Inflammatory macrophage (primary cell): ENCODE measurements at regions not wholly inside any gene's neighbourhood (a gene's known extent, or its start where the extent isn't known, plus 50 kb on each side); places are given as distances from the start of the nearest gene placed in this dataset.
"Not testable (repeated sequence)": the region's sequence is repeated elsewhere in the genome, so short reads cannot be mapped to it uniquely, and the experiment has no call there.

Experiments used
- DNase-seq, 2 donors: peaks; one replicate each; pipeline ENCODE4 v3.0.0-alpha.2; 2020 to 2022

DNA sequence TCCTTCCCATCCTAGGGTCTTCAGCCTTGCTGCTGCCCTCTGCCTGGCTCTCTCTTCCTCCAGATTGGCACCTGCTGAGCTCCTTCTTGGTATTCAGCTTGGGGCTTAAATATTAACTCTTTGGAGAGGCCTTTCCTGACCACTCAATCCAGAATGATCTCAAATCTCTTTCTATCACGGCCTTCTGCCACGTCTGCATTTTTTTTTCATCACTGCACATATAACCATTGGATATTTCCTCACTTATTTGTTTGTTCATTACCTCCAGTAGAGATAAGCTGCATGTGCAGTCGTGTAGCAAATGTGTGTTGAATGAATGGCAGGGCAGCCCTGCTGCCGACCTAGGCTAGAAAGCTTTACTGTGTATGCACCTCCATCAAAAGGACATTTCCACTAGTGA, 51.6 kb upstream of the MPP7 start:
- no peak for DNase-seq

DNA sequence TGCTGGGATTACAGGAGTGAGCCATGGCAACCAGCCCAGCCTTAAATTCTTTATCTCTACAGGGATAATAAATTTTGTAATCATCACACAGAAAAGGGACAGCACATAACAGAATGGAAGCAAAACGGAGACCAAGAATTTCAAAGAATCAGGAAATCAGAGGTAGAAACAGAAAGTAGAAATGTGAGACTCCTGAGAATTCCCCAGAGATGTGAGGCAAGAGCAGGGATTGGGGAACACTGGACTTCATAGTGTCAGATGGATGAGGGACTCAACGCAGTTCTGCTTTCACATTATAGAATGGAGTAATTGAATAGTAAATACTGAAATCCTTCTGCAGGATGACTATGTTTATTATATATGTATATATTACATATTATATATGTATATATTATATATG, 52.5 kb upstream of the MPP7 start:
- DNase-seq, result peak in 1 of 2 donors; percentile 26

DNA sequence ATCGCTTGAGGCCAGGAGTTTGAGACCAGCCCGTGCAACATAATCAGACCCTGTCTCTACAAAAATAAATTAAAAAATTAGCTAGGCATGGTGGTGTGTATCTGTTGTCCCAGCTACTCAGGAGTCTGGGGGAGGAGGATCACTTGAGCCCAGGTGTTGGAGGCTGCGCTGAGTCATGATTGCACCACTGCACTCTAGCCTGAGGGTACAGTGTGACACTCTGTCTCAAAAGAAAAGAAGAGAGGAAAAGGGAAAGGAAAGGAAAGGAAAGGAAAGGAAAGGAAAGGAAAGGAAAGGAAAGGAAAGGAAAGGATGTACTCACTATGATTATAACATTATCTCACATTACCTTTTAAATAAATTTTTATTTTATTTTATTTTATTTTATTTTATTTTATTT, 56.5 kb upstream of the MPP7 start:
- no peak for DNase-seq

DNA sequence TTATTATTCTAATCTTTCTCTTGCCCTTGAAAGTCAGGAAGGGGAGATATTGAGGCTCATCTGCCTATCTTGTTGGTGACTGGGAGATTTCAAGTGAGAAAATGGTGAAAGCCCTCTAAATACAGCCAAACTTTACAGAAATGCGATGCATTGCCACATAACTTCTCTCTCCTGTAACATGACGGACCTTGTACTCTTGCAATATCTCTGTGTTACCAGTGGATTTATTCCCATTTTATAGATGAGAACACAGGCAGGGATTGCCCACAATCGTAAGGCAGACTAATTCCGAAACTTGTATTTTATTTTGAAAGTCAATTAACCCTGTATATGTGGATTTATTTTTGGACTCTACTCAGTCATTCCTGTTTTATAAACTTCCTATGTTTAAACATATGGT, 57.3 kb upstream of the MPP7 start:
- DNase-seq, result no peak

DNA sequence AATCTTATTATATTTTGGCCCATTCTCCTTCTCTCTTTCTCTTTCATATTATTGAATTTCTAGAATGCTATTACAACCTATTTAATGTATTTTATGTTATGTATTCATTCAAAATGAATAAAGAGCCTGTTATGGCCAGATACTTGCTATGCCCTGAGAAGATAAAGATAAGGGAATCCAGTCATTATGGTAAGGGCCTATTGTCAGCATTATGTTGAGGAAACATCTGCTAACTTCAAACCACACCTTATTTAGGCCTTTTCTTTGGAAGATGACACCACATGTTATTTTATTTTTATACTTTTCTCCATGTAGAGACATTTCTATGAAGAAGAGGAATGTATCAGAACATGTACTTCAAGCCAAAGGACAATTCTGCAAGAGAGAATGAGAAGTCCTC, 60.5 kb upstream of the MPP7 start:
- no peak for DNase-seq

DNA sequence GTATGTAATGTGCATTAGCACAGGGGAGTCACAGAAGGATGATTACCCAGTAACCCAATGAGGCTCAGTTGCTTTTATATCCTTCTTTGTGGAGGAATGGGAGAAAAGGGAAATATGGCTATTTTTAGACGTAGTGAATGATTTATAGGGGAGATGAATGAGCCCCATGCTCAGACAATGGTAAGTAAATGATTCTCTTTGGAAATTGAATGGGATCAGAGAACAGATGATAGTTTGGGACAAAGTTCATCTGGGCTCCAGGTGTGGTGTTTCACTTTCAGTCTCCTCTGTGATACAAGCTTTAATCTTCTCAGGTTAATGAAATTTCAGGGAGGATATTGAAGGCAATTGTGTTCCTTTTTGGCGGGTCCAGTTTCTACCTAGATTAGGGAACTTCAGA, 63.0 kb upstream of the MPP7 start:
- no peak for DNase-seq

DNA sequence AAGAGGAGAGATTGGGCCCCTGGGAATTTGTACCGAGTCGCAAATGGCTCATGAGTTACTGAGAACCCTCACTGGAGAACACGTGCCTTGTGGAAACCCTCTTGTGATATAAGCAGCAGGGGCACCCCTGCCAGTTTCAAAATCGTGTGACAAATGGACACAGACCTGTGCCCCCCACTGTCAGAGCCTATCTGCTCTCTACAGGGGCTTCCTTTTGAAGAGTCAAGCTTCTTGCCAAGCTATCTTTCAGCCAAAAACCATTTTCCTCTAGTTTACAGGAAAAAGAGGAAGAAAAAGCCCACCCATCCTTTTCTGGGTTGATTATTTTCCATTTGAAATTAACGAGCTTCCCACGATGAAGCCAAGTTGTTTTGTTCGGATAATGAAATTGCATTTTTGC, 64.1 kb upstream of the MPP7 start:
- DNase-seq, result no peak

DNA sequence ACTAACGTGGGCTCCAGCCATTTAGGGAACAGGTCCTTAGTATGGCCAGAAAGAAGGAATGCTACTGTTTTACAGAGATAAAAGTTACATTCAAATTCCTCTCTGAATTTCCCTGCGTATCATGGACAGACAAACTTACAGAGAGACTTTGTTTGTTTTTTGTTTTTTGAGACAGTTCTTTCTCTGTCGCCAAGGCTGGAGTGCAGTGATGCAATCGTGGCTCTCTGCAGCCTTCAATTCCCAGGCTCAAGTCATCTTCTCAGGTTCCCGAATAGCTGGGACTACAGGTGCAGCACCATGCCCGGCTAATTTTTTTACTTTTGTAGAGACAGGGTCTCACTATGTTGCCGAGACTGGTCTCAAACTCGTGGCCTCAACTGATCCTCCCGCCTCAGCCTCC, 64.5 kb upstream of the MPP7 start:
- no peak for DNase-seq

DNA sequence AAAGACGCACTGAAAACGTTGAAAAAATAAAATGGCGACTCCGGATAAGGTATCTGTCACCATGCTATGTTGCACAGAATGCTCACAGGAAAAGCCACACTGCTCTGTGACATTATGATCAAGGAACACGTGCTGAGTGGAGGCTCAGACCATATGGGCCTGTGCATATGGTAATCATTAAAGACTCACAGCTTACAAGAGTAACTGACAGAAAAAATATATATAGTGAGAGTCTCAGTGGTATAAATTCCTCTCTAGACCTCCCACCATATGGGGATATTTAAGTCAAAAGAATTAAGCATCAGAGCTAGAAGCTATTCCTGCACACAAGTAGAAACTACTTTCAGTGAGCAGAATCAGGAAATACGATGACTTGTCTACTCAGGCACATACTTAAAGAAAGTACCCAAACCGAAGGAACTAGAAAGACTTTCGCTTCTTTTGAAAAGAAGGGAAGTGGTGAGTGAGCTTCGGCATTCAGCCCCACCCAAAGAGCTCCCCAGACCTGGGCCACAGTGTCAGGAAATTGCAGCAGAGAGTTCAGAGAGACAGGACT, 65.1 kb upstream of the MPP7 start:
- peak; percentile 79 to 91 for DNase-seq

DNA sequence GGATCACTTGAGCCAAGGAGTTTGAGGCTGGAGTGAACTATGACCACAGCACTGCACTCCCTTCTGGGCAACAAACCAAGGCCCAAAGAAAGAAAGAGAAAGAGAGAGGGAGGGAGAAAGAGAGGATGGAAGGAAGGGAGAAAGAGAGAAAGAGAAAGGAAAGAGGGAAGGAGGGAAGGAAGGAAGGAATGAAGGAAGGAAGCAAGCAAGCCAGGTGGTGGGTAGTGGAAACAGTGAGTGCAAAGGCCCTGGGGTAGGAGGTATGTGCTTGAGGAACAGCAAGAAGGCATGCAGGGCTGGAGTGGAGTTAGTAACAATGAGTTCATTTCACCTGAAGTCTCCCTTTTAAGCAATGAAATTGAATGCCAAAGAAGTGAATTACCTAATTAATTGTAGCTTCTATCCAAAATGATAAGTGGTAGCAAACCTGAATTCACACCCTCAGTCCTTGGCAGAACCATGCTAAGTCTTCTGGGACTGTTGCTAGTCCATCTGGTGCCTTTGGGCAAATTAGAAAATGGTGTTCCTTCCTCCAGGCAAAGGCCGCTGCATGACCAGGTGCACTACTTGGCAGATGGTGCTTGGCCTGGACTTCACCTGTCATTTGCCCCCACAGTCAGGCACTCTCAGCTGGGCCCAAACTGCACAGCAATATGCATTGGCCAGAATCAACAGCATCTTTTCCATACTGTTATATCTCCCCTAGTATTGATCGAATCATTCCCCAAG, 67.4 kb upstream of the MPP7 start:
- no peak for DNase-seq

DNA sequence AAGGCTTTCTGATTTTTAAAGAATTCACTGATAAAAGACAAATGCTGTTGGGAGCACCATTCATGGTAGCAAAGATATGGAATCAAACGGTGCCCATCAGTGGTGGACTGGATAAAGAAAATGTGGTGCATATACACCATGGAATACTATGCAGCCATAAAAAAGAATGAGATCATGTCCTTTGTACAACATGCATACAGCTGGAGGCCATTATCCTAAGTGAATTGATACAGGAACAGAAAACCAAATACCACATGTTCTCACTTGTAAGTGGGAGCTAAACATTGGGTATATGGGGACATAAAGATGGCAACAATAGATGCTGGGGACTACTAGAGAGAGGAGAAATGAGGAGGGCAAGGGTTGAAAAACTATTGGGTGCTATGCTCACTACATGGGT, 68.8 kb upstream of the MPP7 start:
- not testable (repeated sequence) for DNase-seq

DNA sequence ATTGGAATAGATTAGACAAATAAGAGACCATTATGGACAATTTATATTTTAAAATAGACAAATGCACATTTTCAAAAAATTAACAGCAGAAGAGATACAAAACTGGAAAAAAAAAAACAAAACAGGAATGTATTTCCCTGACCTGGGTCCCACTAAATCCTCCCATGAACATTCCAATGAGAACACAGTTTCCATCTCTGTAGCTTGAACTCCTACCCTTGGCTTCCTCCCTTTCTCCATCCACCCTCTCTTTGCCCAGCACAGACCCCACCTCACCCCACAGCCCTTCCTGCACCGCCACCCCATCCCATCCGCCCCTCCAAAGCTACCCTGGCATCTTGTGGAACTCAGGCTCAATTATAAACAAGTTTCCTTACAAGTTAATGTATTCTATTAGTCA, 71.2 kb upstream of the MPP7 start:
- DNase-seq, result no peak

DNA sequence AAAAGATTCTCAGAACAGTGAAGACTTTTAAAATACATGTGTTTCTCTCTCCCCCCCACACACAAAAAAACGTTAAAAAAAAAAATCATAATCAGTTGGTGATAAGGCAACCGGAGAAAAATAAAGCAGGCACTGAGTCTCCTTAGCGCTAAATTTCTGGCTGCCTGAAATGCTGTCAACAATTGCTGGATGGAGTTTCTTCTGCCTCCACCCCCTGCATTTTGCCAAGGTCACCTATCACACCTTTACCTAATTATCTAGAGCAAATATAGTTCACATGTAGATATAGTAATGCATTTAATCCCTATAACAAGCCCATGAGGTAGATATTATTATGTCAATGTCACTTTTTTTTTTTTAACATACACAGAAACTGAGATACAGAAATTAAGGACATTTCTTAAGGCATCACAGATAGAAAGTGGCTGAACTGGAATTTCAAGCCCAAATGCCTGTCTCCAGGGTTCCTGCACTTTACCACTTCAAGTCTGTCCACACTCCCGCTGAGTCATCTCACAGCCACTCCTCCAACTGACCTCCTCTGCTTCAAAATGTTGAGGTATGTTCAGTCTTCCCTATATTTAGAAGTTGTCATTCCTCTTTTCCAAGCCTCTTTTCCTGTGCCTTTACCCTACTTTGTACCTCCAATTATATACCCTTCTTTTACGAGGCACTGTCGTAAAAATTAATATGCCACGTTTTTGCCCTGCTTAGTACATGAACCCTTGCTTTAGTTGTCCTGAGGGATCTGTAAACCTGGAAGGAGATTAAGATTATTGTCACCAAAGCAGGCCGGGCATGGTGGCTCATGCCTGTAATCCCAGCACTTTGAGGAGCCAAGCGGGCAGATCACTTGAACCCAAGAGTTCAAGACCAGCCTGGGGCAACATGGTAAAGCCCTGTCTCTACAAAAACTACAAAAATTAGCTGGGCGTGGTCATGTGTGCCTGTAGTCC, 72.8 kb upstream of the MPP7 start:
- peak; percentile 30 to 54 for DNase-seq

DNA sequence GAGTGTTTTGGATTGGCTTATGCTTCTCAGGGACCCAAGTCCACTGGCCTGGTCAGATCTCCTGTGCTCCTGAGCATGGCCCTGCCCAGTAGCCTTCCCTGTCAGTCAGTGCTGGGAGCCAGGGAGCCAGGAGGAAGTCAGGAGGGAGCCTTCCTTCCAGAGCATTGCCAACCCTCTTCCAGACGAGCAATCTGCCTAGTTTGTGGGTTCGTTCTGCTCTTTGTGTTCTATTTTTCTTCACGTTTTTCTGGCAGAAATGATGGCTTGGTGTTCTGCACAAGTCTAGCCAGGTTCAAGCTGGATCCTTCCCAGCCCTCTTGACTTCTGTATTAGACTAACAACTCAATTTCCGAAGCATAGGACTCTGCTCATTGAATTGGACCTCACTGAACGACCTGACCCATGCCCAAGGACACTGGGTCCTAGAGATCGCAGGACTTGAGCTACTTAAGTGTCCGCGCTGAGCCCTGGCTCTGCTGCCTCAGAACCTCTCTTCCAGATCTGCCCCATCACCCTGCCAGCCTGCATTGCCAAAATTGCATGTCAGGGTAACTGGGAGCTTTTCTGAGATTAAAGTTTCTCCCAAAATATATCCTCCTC, 76.2 kb upstream of the MPP7 start:
- no peak for DNase-seq

DNA sequence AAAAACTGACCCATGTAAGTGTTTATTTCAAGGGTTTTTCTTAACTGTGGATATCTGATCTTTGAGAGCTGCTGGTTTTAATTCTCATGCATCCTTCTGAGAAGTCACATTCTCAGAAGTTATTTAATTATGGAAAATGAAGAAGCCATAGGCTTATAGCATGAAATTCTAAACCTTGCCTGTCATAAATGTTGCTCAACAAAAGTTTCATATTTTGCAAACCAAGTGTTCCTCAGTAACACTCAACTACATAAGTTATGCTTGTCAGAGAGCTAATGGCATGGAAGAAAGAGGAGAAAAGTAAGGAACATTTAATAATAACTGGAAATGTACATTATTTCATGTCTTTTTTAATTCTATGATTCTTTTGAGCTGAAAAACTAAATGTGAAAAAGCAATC, 78.6 kb upstream of the MPP7 start:
- DNase-seq, result peak; percentile 53 to 87

DNA sequence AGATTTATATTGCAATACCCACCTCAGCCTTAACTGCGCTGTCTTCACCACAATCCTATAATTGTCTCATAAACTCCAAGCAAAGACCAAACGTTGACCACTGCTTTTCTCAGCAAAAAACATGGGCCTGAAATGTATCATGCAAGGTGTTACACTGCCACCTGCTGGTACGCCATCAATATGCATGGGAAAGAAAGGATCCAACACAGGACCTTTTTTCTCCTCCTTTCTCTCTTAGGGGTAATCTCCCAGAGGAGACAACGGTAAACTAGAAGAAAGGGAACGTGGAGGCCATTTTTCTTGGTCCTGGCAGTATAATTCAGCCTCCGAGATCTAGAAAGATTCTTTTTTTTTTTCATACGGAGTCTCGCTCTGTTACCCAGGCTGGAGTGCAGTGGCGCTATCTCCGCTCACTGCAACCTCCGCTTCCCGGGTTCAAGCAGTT, 79.1 kb upstream of the MPP7 start:
- peak; percentile 89 to 93 for DNase-seq

DNA sequence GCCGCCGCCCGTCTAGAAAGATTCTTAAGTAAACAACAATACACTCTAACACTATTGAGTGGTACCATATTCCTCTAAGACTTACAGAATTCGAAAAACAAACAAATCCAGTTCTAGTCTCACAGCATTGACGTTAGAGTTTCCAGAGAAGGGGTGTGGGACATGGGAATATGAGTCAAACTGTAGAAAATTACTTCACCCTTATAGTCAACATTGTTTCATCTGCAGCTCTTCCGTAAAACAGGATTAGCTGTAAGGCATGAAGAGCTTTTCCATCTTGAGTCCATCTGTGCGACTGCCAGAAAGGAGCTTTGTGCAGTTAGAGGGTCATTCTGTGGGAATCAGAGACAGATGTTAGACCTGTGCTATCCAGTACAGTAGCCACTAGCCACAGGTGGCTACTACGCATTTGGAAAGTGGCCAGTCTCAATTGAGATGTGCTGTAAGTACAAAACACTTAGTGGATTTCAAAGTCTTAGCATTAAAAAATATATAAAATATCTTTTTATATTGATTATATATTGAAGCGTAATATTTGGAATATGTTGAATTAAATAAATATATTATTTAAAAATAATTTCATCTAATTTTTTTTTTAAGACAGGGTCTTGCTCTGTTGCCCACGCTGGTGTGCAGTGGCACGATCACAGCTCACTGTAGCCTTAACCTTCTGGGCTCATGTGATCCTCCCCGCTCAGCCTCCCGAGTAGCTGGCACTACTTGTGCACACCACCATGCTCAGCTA, 79.8 kb upstream of the MPP7 start:
- DNase-seq, result no peak

DNA sequence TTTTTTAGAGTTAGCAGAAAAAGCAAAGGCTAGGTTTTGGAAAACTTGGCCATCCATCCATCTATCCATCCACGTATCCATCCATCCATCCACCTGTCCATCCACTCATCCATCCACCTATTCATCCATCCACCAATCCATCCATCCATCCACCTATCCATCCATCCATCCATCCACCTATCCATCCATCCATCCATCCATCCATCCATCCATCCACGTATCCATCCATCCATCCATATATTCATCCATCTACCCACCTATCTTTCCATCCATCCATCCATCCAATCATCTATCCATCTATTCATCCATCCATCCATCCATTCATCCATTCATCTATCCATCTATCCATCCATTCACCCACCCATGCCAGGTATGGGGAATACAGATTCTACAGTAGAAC, 81.7 kb upstream of the MPP7 start:
- DNase-seq, result no peak

DNA sequence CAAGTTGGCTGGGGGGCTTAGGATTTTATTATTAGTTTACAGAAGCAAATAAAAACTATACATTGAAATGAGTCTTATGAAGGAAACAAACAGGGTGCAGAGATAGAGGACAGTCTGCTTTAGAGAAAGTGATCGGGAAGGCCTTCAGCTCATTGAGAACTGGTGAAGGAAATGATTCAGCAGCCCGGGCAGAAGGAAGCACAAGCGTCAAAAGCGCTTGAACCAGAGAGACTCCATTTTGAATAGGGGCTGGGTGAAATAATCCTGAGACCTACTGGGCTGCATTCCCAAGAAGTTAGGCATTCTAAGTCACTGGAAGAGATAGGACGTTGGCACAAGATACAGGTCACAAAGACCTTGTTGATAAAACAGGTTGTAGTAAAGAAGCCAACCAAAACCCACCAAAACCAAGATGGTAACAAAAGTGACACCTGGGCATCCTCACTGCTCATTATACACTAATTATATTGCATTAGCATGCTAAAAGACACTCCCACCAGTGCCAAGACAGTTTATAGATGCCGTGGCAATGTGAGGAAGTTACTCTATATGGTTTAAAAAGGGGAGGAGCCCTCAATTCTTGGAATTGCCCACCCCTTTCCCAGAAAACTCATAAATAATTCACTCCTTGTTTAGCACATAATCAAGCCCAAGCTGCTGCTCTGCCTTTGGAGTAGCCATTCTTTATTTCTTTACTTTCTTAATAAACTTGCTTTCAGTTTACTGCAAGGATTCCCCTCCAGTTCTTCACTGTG, 83.1 kb upstream of the MPP7 start:
- peak in 1 of 2 donors; percentile 65 for DNase-seq

DNA sequence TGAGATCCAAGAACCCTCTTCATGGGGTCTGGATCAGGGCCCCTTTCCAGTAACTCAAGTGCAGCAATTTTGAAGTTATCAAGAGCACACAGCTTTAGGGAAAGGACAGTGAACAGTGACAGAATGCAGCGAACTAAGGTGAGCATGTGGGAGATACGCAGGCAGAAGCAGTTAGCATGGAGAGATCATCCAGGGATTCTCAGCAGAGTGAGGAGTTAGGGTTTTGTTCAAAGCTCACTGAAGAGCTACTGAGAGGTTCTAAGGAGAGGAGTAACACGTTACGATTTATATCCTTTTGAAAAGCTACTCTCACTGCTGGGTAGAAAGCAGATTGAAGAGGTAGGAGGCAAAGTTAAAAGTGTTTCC, 83.6 kb upstream of the MPP7 start:
- DNase-seq, result no peak

DNA sequence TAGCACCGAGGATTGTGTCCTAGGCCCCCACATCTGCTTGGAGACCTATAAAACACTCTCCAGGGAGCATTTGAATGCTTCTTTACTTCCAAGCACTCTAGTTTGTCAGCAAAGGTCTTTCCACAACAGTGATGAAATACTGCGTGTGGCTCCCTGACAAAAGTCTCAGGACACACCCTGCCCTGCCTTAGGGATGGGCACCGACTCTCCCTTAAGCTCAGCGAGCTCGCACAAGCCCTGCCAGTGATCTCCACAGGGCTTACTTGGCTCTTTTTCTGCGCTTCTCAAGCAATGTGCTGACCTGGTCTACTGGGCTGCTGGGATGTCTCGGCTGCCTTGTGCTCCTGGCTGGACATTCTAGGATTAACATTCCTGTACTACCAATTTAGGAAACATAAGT, 84.3 kb upstream of the MPP7 start:
- no peak for DNase-seq

DNA sequence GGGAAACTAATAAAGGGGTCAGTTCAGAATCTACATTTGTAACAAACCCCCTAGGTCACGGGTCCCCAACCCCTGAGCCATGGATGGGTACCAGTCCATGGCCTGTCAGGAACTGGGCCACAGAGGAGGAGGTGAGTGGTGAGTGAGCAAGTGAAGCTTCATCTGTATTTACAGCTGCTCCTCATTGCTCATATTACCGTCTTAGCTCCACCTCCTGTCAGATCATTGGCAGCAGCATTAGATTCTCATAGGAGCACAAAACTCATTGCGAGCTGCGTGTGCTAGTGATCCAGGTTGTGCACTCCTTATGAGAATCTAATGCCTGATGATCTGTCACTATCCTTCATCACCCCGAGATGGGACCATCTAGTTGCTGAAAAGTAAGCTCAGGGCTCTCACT, 88.4 kb upstream of the MPP7 start:
- DNase-seq, result no peak
